22Rv1 (cell line): ENCODE measurements at regions not wholly inside any gene's neighbourhood (a gene's known extent, or its start where the extent isn't known, plus 50 kb on each side); places are given as distances from the start of the nearest gene placed in this dataset.

Source experiments
- CTCF ChIP-seq: fragments of 450-650 bp; IDR thresholded peaks from 2 replicates; pipeline ENCODE4 v1.5.1; 2017; ENCODE audit warnings: mild to moderate bottlenecking
- ZFX ChIP-seq: fragments of 450-650 bp; IDR thresholded peaks from 2 replicates; pipeline ENCODE4 v1.6.1; 2017; ENCODE audit warnings: antibody characterized with exemption, borderline replicate concordance

- TF ChIP-seq CTCF (no peak), ZFX (no peak)
Observed at GRCh38 chr3:124269619-124270018, 277.7 kb upstream of the ROPN1 start.
